ENCODE measurements at regions not wholly inside any gene's neighbourhood (a gene's known extent, or its start where the extent isn't known, plus 50 kb on each side); places are given as distances from the start of the nearest gene placed in this dataset.

DNA sequence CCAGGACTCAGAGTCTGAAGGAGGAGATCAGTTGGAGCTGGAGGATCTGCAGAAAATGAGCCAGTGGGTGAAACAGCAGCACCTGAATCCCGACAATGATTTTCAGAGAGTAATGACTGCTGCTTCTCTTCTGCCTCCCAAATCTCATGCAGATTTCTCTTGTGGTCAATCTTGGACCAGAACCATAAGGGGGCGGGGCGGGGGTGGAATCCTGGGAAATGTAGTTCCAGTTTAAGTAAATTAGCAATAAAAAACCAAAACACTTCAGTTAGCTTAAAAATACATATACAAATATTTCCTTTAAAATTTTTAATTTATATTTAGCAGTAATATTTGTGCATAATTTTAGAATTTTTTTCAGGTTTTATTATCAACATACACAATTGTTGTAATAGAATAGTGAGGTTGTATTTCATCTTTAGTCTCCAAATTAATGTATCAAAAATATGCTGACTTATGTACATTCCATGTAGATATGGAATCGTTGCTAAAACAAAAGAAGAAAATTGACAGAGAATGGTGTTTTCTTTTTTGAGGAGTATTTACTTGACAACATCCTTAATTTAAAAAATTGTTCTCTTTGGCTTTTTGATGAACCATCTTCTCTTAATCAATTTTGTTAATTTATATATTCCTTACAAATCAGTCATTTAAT lies 223.5 kb upstream of the SYT10 start:
- TF ChIP-seq, protein P1, sequence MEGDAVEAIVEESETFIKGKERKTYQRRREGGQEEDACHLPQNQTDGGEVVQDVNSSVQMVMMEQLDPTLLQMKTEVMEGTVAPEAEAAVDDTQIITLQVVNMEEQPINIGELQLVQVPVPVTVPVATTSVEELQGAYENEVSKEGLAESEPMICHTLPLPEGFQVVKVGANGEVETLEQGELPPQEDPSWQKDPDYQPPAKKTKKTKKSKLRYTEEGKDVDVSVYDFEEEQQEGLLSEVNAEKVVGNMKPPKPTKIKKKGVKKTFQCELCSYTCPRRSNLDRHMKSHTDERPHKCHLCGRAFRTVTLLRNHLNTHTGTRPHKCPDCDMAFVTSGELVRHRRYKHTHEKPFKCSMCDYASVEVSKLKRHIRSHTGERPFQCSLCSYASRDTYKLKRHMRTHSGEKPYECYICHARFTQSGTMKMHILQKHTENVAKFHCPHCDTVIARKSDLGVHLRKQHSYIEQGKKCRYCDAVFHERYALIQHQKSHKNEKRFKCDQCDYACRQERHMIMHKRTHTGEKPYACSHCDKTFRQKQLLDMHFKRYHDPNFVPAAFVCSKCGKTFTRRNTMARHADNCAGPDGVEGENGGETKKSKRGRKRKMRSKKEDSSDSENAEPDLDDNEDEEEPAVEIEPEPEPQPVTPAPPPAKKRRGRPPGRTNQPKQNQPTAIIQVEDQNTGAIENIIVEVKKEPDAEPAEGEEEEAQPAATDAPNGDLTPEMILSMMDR (IDR thresholded peaks at IDR 0.05), result no peak
- TF ChIP-seq POLR2AphosphoS5 (IDR thresholded peaks at IDR 0.05) (no peak), POLR2A (IDR thresholded peaks at IDR 0.05) (no peak), EP300 (IDR thresholded peaks at IDR 0.05) (no peak)
